T-helper 2 cell treated with Interferon-gamma antibody and Interleukin-4, amounts not matched to agents 5 μg/mL and 100 μg/mL, for 36 hours (primary cell): ENCODE measurements at regions not wholly inside any gene's neighbourhood (a gene's known extent, or its start where the extent isn't known, plus 50 kb on each side); places are given as distances from the start of the nearest gene placed in this dataset.
"Not testable (repeated sequence)": the region's sequence is repeated elsewhere in the genome, so short reads cannot be mapped to it uniquely, and the experiment has no call there.

Source experiments
- DNase-seq: peaks from one replicate; pipeline ENCODE4 v3.0.0; 2021; ENCODE audit warnings: low spot score
- H3K27ac Mint-ChIP-seq: one replicate; pipeline ENCODE4 v1.8.0; 2021; ENCODE audit warnings: mild to moderate bottlenecking, mixed read lengths
- H3K27me3 Mint-ChIP-seq: one replicate; pipeline ENCODE4 v1.8.0; 2021; ENCODE audit warnings: low read depth, mixed read lengths
- H3K36me3 Mint-ChIP-seq: one replicate; pipeline ENCODE4 v1.8.0; 2021; ENCODE audit warnings: low read depth, mixed read lengths
- H3K4me1 Mint-ChIP-seq: one replicate; pipeline ENCODE4 v1.8.0; 2021; ENCODE audit warnings: low read depth, mixed read lengths
- H3K4me3 Mint-ChIP-seq: one replicate; pipeline ENCODE4 v1.8.0; 2022; ENCODE audit warnings: mild to moderate bottlenecking, moderate library complexity, mixed read lengths
- H3K9me3 Mint-ChIP-seq: one replicate; pipeline ENCODE4 v1.8.0; 2021; ENCODE audit warnings: mixed read lengths

DNA sequence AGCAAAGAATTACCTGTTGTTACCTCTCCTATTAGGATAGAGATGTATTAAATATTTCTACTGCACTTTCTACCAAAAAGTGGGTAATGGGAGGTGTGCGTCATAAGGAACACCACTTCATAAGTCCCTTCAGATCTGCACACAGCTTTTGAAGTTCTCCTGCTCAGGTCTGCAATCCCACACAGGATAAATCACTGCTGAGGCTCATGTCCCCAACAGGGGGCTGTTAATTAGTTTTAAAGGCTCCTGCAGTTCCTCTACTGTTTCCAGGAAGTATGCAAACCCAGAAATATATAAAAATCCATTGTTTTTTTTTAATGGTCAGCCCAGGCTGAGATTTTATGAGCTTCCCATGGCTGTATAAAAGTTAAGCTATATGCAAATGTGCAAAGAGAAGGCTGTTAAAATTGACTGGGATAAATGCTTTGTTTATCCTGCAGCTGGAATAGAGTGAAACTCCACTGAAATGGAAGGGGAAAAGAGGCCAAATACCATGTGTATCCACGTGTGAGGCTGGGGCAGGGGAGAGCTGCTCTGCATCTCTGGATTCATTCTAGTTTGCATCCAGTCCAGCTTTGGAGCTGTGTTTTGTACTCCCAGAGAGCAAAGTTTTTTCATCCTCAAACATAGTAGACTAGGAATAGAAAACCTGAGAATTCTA, 903.7 kb downstream of the TDRD15 start:
- H3K4me3 Mint-ChIP-seq, result no peak overlapping the region
- H3K4me1 Mint-ChIP-seq, result no peaks in the 10 kb centered on the region
- H3K9me3 Mint-ChIP-seq, result peaks cover 8% of the 10 kb centered on the region
- no peak for DNase-seq
- H3K27ac Mint-ChIP-seq, result no peak overlapping the region
- no peaks in the 10 kb centered on the region for H3K27me3 Mint-ChIP-seq
- no peaks in the 10 kb centered on the region for H3K36me3 Mint-ChIP-seq

DNA sequence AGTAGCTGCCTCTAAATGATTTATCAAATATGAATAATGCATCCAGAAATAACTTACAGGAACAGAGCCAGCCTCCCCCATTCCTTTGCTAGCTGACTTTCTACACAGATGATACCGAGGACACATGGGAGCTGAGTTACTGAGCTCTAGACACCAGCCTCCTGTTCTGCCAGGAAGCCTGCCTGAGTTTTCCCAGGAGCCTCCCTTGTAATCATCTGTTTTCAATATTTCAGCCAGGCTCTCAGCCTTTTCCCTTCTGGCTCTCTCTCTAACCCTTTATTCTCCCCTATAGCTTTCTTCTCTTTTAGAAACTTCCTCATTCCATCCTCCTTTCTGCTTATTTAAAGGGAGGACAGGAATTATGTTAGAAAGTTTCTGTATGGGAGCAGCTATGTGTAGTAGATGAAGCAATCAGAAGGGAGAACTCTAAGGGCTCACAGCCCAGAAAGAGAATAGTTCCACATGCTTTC, 911.6 kb downstream of the TDRD15 start:
- H3K27me3 Mint-ChIP-seq, result no peaks in the 10 kb centered on the region
- no peak for DNase-seq
- peaks cover 35% of the 10 kb centered on the region for H3K9me3 Mint-ChIP-seq
- H3K27ac Mint-ChIP-seq, result no peak overlapping the region
- no peaks in the 10 kb centered on the region for H3K36me3 Mint-ChIP-seq
- H3K4me3 Mint-ChIP-seq, result no peak overlapping the region
- H3K4me1 Mint-ChIP-seq, result no peaks in the 10 kb centered on the region

DNA sequence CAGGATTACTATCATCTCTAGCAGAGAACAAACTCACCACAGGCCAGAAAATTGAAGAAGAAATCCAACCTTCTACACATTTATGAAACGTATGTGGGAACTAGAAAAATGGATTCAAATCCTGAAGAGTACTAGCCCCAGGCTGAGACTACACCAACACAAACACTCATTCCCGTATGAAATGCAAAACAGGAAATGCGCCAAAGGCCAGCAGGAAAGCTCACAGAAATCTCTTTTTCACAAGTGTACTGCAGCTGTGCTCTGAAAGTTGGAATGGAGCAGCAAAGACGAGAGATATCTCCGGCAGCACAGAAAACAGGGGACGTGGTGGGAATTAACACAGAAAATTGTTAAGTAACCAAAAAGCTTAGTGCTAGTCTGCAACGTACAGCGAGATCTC, 913.5 kb downstream of the TDRD15 start:
- H3K4me1 Mint-ChIP-seq, result no peaks in the 10 kb centered on the region
- no peak for DNase-seq
- no peak overlapping the region for H3K27ac Mint-ChIP-seq
- H3K9me3 Mint-ChIP-seq, result peaks cover 35% of the 10 kb centered on the region
- no peaks in the 10 kb centered on the region for H3K27me3 Mint-ChIP-seq
- no peaks in the 10 kb centered on the region for H3K36me3 Mint-ChIP-seq
- H3K4me3 Mint-ChIP-seq, result no peak overlapping the region

DNA sequence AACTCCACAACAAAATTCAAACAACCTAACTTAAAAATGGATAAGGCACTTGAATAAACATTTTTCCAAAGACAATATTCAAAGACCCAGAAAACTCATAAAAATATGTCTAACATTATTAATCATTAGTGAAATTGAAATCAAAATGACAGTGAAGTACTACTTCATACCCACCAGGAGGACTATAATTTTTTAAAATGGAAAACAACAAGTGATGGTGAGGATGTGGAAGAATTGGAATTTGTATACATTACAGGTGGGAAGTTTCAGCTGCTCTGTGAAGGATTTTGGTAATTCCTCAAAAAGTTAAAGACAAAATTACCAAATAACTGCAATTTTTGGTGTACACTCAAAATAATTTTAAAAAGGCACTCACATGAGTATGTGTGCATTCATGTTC, 920.0 kb downstream of the TDRD15 start:
- no peak overlapping the region for H3K27ac Mint-ChIP-seq
- no peak for DNase-seq
- H3K9me3 Mint-ChIP-seq, result peaks cover 25% of the 10 kb centered on the region
- H3K4me3 Mint-ChIP-seq, result no peak overlapping the region
- H3K27me3 Mint-ChIP-seq, result no peaks in the 10 kb centered on the region
- H3K4me1 Mint-ChIP-seq, result no peaks in the 10 kb centered on the region
- H3K36me3 Mint-ChIP-seq, result no peaks in the 10 kb centered on the region

DNA sequence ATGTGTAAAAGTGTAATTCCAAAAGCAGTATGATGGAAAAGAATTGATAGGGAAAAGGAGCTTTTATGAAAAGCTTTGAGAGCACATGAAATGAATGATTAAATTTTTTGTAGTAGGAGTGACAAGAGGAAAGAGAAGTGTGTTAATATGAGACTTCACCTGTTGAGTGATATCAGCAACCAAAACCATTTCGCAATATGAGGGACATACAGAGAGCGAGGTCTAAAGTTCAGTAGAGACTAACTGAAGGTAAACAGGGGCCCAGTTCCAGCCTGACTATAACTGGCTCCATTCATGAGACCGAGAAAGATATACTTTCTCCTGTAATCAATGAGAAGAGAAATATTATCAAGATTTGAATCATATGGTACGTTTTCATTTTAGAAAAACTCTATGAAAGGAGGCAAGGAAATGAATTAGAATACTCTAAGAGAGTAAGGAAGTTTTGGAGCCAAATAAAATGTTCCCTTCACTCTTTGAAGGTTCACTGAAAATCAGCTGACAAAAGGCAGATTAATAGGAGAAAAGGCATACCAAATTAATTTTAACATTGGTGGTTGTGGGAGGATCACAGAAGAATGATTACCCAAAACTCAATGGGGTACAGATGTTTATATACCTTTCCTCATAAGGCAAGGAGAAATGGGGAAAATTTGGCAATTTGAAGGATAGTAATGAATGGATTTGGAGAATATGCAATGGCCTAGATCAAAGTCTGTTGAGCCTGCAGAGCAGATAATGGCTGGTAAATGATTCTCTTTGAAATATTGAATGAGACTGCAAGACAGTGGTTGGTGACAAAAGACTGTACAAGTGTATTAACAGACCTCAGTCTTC, 932.2 kb downstream of the TDRD15 start:
- Mint-ChIP-seq H3K4me3 (no peak overlapping the region), H3K27ac (no peak overlapping the region), H3K27me3 (no peaks in the 10 kb centered on the region), H3K4me1 (no peaks in the 10 kb centered on the region), H3K36me3 (no peaks in the 10 kb centered on the region), H3K9me3 (peaks cover 13% of the 10 kb centered on the region)
- no peak for DNase-seq

DNA sequence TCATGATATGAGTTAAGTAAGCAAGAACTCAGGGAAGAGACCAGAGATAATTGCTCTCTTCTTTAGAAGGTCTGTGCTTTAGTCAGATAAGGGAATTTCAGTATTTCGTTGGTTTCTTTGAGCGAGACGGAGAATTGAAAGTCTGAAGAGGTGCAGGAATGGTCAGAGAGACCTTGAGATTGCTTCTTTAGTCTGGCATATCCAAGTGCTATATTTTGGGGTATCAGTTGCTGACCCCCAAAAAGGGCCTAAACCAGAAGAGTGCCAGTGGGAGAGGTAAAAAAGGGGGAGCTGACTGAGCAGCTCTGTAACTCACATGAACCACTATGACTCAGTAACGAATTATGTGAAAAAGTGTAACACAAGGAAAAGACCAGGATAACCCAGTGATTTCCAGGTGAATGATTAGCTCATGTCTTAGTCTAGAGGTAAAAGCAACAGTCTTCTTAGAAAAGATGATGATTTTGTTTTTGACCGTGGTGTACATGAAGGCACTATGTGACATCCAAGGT, 932.9 kb downstream of the TDRD15 start:
- DNase-seq, result no peak
- no peaks in the 10 kb centered on the region for H3K4me1 Mint-ChIP-seq
- peaks cover 6% of the 10 kb centered on the region for H3K9me3 Mint-ChIP-seq
- no peaks in the 10 kb centered on the region for H3K27me3 Mint-ChIP-seq
- H3K36me3 Mint-ChIP-seq, result no peaks in the 10 kb centered on the region
- no peak overlapping the region for H3K4me3 Mint-ChIP-seq
- no peak overlapping the region for H3K27ac Mint-ChIP-seq

DNA sequence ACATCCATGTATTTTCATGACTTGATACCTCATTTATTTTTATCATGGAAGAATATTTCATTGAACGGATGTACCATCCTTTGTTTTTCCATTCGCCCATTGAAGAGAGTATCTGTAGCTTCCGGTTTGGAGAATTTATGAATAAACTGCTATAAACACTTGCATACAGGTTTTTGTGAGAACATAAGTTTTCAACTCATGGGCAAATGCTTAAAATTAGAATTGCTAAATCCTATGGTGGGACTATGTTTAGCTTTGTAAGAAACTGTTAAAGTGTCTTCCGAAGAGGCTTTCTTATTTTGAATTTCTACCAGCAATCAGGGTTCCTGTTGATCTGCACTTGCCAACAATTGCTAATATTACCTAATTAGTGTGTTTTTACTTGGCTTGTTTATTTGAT, 938.9 kb downstream of the TDRD15 start:
- Mint-ChIP-seq H3K36me3 (no peaks in the 10 kb centered on the region), H3K27me3 (no peaks in the 10 kb centered on the region), H3K27ac (no peak overlapping the region), H3K4me1 (no peaks in the 10 kb centered on the region), H3K4me3 (no peak overlapping the region), H3K9me3 (peaks cover 8% of the 10 kb centered on the region)
- DNase-seq, result no peak

DNA sequence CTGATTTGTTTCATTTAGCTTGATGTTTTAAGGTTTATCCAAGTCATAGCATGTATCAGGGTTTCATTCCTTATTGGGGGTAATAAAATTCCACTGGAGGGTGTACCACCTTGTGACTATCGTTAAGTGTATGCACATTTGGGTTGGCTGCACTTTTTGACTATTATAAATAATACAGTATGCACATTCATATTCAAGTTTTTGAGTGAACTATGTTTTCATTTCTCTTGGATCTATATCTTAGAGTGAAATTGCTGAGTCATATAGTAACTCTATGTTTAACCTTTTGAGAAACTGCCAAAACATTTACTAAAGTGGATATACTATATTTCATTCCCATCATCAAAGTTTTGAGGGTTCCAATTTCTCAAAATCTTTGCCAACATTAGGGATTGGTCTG, 952.7 kb downstream of the TDRD15 start:
- no peaks in the 10 kb centered on the region for H3K27me3 Mint-ChIP-seq
- no peak for DNase-seq
- no peak overlapping the region for H3K27ac Mint-ChIP-seq
- no peaks in the 10 kb centered on the region for H3K4me1 Mint-ChIP-seq
- H3K4me3 Mint-ChIP-seq, result no peak overlapping the region
- peaks cover 27% of the 10 kb centered on the region for H3K9me3 Mint-ChIP-seq
- H3K36me3 Mint-ChIP-seq, result no peaks in the 10 kb centered on the region

DNA sequence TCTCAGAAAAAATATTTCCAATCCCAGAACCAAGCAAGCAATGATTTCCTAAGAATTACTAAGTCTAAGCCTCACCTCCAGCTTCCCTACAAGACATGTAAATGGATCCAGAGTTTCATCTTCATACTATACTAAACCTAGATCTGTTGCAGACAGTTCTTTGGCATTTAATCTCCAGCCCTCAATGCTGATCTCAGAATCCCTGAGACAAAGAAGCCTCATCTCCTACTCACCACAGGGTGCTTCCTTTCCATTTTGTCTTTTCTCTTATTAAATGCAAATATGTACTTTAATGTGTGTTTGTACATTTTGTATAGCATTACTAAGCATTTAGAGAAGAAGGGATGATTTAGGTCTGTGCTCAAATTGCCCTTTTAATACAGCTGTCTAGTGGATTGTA, 954.9 kb downstream of the TDRD15 start:
- H3K36me3 Mint-ChIP-seq, result no peaks in the 10 kb centered on the region
- H3K4me3 Mint-ChIP-seq, result no peak overlapping the region
- peaks cover 15% of the 10 kb centered on the region for H3K9me3 Mint-ChIP-seq
- H3K27me3 Mint-ChIP-seq, result no peaks in the 10 kb centered on the region
- no peak overlapping the region for H3K27ac Mint-ChIP-seq
- H3K4me1 Mint-ChIP-seq, result no peaks in the 10 kb centered on the region
- no peak for DNase-seq

DNA sequence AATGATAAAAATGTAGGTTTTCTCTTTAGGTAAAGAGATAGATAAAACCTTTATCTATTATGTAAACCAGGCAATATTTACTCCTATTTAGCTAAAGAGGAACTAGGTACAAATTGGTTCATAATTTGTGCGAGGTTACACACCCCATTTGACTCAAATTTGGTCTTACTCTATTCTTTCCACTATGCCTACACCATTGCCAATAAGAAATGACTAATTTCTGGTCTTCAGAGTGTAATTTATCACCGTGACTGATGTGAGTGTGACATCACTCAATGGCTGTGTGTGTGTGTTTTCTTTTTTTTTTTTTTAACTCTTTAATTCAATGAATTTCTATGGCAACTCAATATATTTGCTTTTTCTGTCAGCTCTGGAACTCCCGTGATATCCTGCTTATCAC, 955.8 kb downstream of the TDRD15 start:
- H3K27me3 Mint-ChIP-seq, result no peaks in the 10 kb centered on the region
- H3K9me3 Mint-ChIP-seq, result peaks cover 9% of the 10 kb centered on the region
- H3K27ac Mint-ChIP-seq, result no peak overlapping the region
- no peak for DNase-seq
- no peaks in the 10 kb centered on the region for H3K4me1 Mint-ChIP-seq
- no peaks in the 10 kb centered on the region for H3K36me3 Mint-ChIP-seq
- H3K4me3 Mint-ChIP-seq, result no peak overlapping the region

DNA sequence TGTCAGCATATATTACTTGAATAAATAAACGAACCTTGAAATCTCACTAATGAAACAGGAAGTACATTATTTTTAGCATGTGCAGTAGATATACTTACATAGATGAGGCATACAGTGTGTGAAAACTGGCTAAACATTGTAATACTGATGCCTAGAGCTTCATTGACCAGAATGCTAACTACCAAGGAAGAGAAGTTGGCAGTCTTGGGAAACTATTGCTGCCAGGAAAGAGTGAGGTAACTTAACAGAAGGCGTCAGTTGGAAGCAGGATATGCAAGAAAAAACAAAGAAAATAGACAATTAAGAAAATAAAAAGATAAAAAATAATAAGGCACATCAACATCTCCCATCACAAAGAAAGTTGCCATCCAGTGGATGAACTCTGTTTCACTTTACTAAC, 963.0 kb downstream of the TDRD15 start:
- Mint-ChIP-seq H3K27me3 (no peaks in the 10 kb centered on the region), H3K27ac (no peak overlapping the region), H3K4me3 (no peak overlapping the region), H3K4me1 (no peaks in the 10 kb centered on the region), H3K36me3 (no peaks in the 10 kb centered on the region), H3K9me3 (peaks cover 29% of the 10 kb centered on the region)
- no peak for DNase-seq

DNA sequence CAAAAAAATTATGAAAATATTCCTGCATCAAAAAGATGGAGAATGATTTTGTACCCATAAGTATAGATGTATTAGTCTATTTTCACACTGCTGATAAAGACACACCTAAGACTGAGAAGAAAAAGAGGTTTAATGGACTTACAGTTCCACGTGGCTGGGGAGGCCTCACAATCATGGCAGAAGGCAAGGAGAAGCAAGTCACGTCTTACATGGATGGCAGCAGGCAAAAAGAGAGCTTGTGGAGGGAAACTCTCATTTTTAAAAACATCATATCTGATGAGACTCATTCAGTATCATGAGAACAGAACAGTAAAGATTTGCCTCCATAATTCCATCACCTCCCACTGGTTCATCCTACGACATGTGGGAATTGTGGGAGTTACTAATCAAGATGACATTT, 979.8 kb downstream of the TDRD15 start:
- not testable (repeated sequence) for DNase-seq, H3K27ac Mint-ChIP-seq, H3K27me3 Mint-ChIP-seq, H3K4me3 Mint-ChIP-seq, H3K36me3 Mint-ChIP-seq, H3K4me1 Mint-ChIP-seq
- peaks cover 27% of the 10 kb centered on the region for H3K9me3 Mint-ChIP-seq

DNA sequence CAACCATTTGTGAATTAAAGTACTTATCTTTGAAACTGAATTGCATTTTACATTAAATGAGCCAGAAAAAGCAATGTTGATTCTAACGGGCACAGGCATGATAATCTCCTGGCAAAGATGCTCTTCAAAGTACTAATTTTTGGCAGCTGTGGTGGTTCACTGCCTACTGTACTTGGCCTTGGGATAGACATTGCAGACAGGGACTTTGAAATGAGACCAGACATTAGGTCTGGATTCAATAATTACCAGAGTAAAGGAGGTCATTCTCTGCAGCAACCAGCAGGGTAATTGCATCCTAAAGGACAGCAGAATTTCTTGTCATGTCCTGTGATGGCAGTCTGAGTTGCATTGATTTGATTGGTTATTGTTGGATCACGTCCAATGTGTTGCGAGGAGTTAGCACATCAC, 986.5 kb downstream of the TDRD15 start:
- Mint-ChIP-seq H3K27ac (no peak overlapping the region), H3K4me3 (no peak overlapping the region), H3K36me3 (no peaks in the 10 kb centered on the region), H3K9me3 (peaks cover 24% of the 10 kb centered on the region), H3K4me1 (no peaks in the 10 kb centered on the region), H3K27me3 (no peaks in the 10 kb centered on the region)
- no peak for DNase-seq

DNA sequence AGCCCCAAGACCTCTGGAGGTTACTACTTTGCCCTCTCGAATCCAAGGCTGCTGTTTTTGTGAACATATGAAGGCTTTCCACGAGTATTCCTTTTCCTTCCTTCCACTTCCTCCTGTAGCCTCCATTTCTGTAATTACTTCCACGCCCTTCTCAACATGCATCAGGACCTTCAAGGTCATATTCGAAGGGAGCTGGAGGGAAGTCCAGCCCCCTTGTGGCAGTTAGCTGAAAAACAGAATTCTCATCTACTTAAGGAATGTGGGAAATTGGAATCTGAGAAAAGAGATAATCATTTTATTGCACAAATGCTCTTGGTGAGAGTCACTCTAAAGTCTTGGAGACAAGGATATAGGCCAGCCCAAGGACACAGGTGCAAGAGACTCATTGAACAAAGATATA, 1000.2 kb downstream of the TDRD15 start:
- H3K36me3 Mint-ChIP-seq, result no peaks in the 10 kb centered on the region
- H3K4me3 Mint-ChIP-seq, result no peak overlapping the region
- no peaks in the 10 kb centered on the region for H3K4me1 Mint-ChIP-seq
- DNase-seq, result no peak
- no peaks in the 10 kb centered on the region for H3K27me3 Mint-ChIP-seq
- no peak overlapping the region for H3K27ac Mint-ChIP-seq
- peaks cover 58% of the 10 kb centered on the region for H3K9me3 Mint-ChIP-seq
